ENCODE measurements at regions not wholly inside any gene's neighbourhood (a gene's known extent, or its start where the extent isn't known, plus 50 kb on each side); places are given as distances from the start of the nearest gene placed in this dataset.

GRCh38 chr12:87827638-87828264, 201.4 kb downstream of the C12orf50 start:
- TF ChIP-seq CTCF (IDR thresholded peaks at IDR 0.05; ENCODE audit: low read depth, low read length, missing control alignments): no peak
- DNase-seq (ENCODE audit: extremely low read depth, low read depth): no peak
- H3K4me3 ChIP-seq (replicated peaks; ENCODE audit: low read depth, low read length): no peak overlapping the region

- DNase-seq (ENCODE audit: extremely low read depth, low read depth): no peak
- H3K4me3 ChIP-seq (replicated peaks; ENCODE audit: low read depth, low read length): no peak overlapping the region
- TF ChIP-seq CTCF (IDR thresholded peaks at IDR 0.05; ENCODE audit: low read depth, low read length, missing control alignments): no peak
These were observed 206.3 kb downstream of the C12orf50 start for GRCh38 chr12:87822923-87823322.

DNA sequence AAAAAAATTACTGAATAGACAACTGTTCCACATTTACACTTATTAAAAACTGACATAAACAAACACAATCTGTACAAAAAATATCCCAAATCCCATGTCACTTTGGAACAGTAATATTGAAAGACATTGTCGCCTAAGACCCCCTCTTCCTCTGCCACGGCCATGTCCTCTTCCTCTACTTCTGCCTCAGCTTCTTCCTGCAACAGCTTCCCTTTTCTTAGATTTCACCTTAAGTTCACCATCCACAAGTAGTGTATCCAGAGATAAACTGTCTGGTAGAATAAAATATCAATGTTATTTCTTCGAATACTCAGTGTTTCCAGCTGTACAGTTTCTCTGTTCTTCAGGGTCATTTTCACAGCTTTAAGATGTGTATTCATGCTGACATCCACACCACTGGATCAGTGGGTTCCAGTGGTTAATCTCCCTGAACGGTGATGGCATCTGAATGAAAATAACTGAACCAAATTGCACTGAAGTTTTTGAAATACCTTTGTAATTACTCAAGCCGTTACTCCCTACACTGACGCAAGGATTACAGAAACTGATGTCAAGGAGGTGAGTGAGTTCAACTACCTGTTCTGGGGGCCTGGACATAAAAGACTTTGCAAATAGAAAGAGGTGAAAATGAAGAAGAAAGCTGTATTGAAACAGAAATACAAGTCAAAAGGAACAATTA, 208.5 kb downstream of the C12orf50 start:
- DNase-seq (ENCODE audit: extremely low read depth, low read depth): no peak
- H3K4me3 ChIP-seq (replicated peaks; ENCODE audit: low read depth, low read length): no peak overlapping the region
- no peak for TF ChIP-seq CTCF (IDR thresholded peaks at IDR 0.05; ENCODE audit: low read depth, low read length, missing control alignments)

DNA sequence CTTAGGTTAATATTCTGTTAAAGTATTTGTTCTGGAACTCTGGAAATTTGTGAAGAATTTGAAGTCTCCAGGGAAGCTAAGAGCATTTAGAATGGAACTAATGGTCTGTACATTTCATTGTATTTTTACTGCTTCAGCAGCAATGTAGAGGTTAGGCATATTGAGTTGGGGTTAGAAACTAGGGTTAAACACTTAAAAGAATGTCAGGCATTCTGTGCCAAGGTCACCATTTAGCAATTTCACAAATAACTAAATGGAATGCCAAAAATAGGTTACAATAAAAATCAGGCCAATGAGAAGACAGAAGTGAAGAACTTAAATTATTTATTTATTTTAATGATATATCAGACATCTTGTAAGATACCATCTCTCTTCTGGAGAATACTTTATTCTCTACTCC, 210.8 kb downstream of the C12orf50 start:
- H3K4me3 ChIP-seq (replicated peaks; ENCODE audit: low read depth, low read length): no peak overlapping the region
- TF ChIP-seq CTCF (IDR thresholded peaks at IDR 0.05; ENCODE audit: low read depth, low read length, missing control alignments): no peak
- DNase-seq (ENCODE audit: extremely low read depth, low read depth): no peak

DNA sequence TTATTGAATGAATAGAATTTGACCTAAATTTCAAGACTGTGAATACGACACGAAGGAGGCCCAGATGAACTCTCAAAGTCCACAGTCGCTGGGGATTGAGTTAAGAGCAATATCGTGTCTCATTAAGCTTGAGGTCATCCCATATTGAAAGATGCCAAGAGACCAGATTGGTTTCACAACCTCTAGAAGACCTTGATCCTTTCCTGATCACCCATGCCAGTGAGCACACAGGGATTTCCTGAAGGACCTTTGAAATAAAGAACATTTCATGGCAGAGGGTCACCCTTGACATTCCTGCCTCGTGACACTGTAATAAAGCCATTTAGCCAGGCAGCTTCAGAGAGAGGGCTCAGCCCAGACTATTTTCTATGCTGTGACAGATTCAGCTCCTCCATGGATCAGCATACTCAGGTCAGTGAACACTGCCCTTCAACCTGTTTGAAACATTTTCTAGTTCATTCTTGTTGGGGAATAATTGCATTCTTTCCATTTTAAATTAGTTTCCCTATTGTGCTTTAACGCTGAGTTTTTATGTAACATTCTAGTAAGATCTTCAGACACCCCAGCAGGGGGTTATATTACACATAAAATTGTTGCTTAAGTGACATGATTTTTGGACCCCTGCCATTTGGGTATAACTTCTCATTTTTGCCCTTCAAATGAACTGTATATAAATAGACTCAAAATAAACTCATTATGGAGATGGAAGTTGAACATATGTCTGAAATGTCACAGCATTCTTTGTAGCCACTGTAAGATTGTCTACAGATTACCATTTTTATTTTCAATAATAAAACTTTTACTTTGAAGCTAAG, 213.2 kb downstream of the C12orf50 start:
- H3K4me3 ChIP-seq (replicated peaks; ENCODE audit: low read depth, low read length): no peak overlapping the region
- DNase-seq (ENCODE audit: extremely low read depth, low read depth): no peak
- TF ChIP-seq CTCF (IDR thresholded peaks at IDR 0.05; ENCODE audit: low read depth, low read length, missing control alignments): no peak

DNA sequence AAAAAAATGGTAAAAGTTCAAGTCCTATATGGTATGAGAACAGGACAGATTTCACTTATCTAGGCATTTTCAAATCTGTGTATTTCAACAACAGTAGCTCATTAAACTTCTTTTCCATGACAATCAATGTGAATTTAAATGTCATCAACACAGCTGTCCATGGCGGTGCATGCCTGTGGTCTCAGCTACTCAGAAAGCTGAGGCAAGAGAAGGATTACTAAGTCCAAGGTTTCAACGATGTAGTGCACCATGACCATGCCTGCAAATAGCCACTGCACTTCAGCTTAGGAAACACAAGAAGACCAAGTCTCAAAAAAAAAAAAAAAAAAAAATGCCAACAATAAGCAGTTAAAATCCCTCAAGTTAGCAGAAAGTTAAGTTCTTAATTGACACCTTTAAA, 214.6 kb downstream of the C12orf50 start:
- H3K4me3 ChIP-seq (replicated peaks; ENCODE audit: low read depth, low read length): no peak overlapping the region
- no peak for TF ChIP-seq CTCF (IDR thresholded peaks at IDR 0.05; ENCODE audit: low read depth, low read length, missing control alignments)
- DNase-seq (ENCODE audit: extremely low read depth, low read depth): no peak

Data from HFF-Myc (cell line).